Body of pancreas (tissue), 4 donors: ENCODE measurements at regions not wholly inside any gene's neighbourhood (a gene's known extent, or its start where the extent isn't known, plus 50 kb on each side); places are given as distances from the start of the nearest gene placed in this dataset.

Experiments
- ATAC-seq: fragments of 150-250 bp; one replicate; pipeline ENCODE4 v1.9.1; 2016
- DNase-seq, 4 donors: peaks; one replicate each; pipeline ENCODE4 v3.0.0-alpha.2; 2019
- H3K27ac ChIP-seq, 4 donors: fragments of 200-600 bp; sonication (generic); 1 replicate in 3 of 4; 2 replicates in 1 of 4; pipeline versions ENCODE4 v1.5.1 to v1.6.1; 2016 to 2019; ENCODE audit warnings: mild to moderate bottlenecking in 1 of 4, mixed read lengths in 1 of 4, moderate library complexity in 1 of 4
- H3K27me3 ChIP-seq, 2 donors: fragments of 200-600 bp; sonication (generic); one replicate each; pipeline ENCODE4 v1.6.0; 2016; ENCODE audit warnings: mild to moderate bottlenecking in 1 of 2
- H3K36me3 ChIP-seq, 2 donors: fragments of 200-600 bp; sonication (generic); replicated peaks in 1 of 2; 2 replicates each; pipeline ENCODE4 v1.5.1; 2016; ENCODE audit warnings: low read depth in 2 of 2; ENCODE audit not compliant: insufficient read depth in 1 of 2
- H3K4me1 ChIP-seq: fragments of 200-600 bp; sonication (generic); one replicate; pipeline ENCODE4 v1.6.0; 2016
- H3K4me3 ChIP-seq, 2 donors: fragments of 200-600 bp; sonication (generic); 1 replicate in 1 of 2; 2 replicates in 1 of 2; pipeline ENCODE4 v1.5.1; 2016 to 2019
- H3K9me3 ChIP-seq, 3 donors: fragments of 200-600 bp; sonication (generic); 1 replicate in 2 of 3; 2 replicates in 1 of 3; pipeline ENCODE4 v1.5.1; 2016
- POLR2A ChIP-seq, 3 donors: fragments of 450-650 bp; IDR thresholded peaks; one replicate each; pipeline ENCODE4 v1.6.1; 2016; ENCODE audit warnings: antibody characterized with exemption in 3 of 3, mild to moderate bottlenecking in 2 of 3
- WGBS, 2 donors: methylation state at CpG; one replicate each; pipeline ENCODE4 v1.1.5; 2017; 5-methylcytosine and 5-hydroxymethylcytosine counted together
- intact Hi-C: fragments of 100-400 bp; cut with DNase I; formaldehyde crosslinking; loops from one replicate; pipeline ENCODE4 v1.15.1; 2023
- TF ChIP-seq, protein P1 (sequence below), 7 experiments: fragments of 450-650 bp in 4 of 7; fragments of 200-600 bp in 3 of 7; sonication (generic) in 3 of 7; IDR thresholded peaks; one replicate each; pipeline ENCODE4 v1.5.1; 2016 to 2019; ENCODE audit warnings: antibody characterized with exemption in 7 of 7

DNA sequence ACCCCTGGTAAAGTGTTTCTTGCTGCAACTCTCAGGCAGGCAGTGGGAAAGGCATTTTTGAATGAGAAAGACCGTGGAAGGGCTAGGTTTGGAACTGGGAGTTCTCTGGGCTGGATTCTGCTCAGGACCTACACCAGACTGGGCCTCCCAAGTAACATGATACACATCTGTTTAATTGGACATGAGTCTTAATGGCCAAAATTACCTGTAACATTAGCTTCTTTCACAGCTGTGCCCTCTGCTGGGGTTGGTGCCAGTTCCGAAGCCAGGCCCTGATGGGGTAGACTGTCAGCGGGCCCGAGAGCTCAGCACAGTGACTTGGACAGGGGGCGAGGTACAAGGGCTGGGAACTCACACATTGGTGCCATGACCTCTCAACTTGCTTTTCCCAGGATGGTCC lies 118.9 kb upstream of the IRX3 start:
- Histone ChIP-seq H3K36me3 (no peaks in the 10 kb centered on the region), H3K9me3 (no peaks in the 10 kb centered on the region), H3K27ac (no peak overlapping the region), H3K4me3 (no peak overlapping the region), H3K27me3 (no peaks in the 10 kb centered on the region), H3K4me1 (no peaks in the 10 kb centered on the region)
- intact Hi-C loops: no loop called here
- ATAC-seq (no peak), DNase-seq (no peak)
- 89 to 90% methylated on average over 5 of the region's 5 CpGs for WGBS, 2 donors
- TF ChIP-seq POLR2A (IDR thresholded peaks at IDR 0.05): no peak
- TF ChIP-seq, protein P1, sequence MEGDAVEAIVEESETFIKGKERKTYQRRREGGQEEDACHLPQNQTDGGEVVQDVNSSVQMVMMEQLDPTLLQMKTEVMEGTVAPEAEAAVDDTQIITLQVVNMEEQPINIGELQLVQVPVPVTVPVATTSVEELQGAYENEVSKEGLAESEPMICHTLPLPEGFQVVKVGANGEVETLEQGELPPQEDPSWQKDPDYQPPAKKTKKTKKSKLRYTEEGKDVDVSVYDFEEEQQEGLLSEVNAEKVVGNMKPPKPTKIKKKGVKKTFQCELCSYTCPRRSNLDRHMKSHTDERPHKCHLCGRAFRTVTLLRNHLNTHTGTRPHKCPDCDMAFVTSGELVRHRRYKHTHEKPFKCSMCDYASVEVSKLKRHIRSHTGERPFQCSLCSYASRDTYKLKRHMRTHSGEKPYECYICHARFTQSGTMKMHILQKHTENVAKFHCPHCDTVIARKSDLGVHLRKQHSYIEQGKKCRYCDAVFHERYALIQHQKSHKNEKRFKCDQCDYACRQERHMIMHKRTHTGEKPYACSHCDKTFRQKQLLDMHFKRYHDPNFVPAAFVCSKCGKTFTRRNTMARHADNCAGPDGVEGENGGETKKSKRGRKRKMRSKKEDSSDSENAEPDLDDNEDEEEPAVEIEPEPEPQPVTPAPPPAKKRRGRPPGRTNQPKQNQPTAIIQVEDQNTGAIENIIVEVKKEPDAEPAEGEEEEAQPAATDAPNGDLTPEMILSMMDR (IDR thresholded peaks at IDR 0.05): no peak

GRCh38 chr16:54403580-54403979 lies 117.0 kb upstream of the IRX3 start:
- no peaks in the 10 kb centered on the region for H3K4me1 ChIP-seq
- ATAC-seq: no peak
- no peaks in the 10 kb centered on the region for H3K9me3 ChIP-seq
- no peaks in the 10 kb centered on the region for H3K27me3 ChIP-seq
- DNase-seq: no peak
- no peak overlapping the region for H3K27ac ChIP-seq
- intact Hi-C loops: no loop called here
- TF ChIP-seq, protein P1 (IDR thresholded peaks at IDR 0.05): no peak
- no peak for TF ChIP-seq POLR2A (IDR thresholded peaks at IDR 0.05)
- 69 to 86% methylated on average over 2 of the region's 2 CpGs for WGBS, 2 donors
- no peak overlapping the region for H3K4me3 ChIP-seq
- no peaks in the 10 kb centered on the region for H3K36me3 ChIP-seq

GRCh38 chr16:54402873-54403272 lies 116.3 kb upstream of the IRX3 start:
- Histone ChIP-seq H3K4me3 (no peak overlapping the region), H3K9me3 (no peaks in the 10 kb centered on the region), H3K36me3 (no peaks in the 10 kb centered on the region), H3K4me1 (no peaks in the 10 kb centered on the region), H3K27me3 (no peaks in the 10 kb centered on the region), H3K27ac (no peak overlapping the region)
- ATAC-seq (no peak), DNase-seq (no peak)
- WGBS, 2 donors: 68 to 75% methylated on average over 5 of the region's 5 CpGs
- intact Hi-C loops: no loop called here
- TF ChIP-seq, protein P1 (IDR thresholded peaks at IDR 0.05): no peak
- TF ChIP-seq POLR2A (IDR thresholded peaks at IDR 0.05): no peak

GRCh38 chr16:54402270-54402669 lies 115.7 kb upstream of the IRX3 start:
- Histone ChIP-seq H3K4me1 (no peaks in the 10 kb centered on the region), H3K9me3 (no peaks in the 10 kb centered on the region), H3K36me3 (no peaks in the 10 kb centered on the region), H3K4me3 (no peak overlapping the region), H3K27ac (no peak overlapping the region), H3K27me3 (no peaks in the 10 kb centered on the region)
- ATAC-seq: no peak
- no peak for DNase-seq
- intact Hi-C loops: no loop called here
- 73 to 81% methylated on average over 3 to 4 of the region's 4 CpGs for WGBS, 2 donors
- TF ChIP-seq, protein P1 (IDR thresholded peaks at IDR 0.05): no peak
- no peak for TF ChIP-seq POLR2A (IDR thresholded peaks at IDR 0.05)

GRCh38 chr16:54400261-54400660 lies 113.7 kb upstream of the IRX3 start:
- Histone ChIP-seq H3K36me3 (no peaks in the 10 kb centered on the region), H3K4me1 (no peaks in the 10 kb centered on the region), H3K27me3 (no peaks in the 10 kb centered on the region), H3K9me3 (no peaks in the 10 kb centered on the region), H3K4me3 (no peak overlapping the region), H3K27ac (no peak overlapping the region)
- 75 to 77% methylated on average over 5 of the region's 5 CpGs for whole genome bisulfite sequencing, 2 donors
- ATAC-seq: no peak
- TF ChIP-seq, protein P1 (IDR thresholded peaks at IDR 0.05): no peak
- intact Hi-C loops: no loop called here
- no peak for DNase-seq
